Panc1 (cell line): ENCODE measurements at regions not wholly inside any gene's neighbourhood (a gene's known extent, or its start where the extent isn't known, plus 50 kb on each side); places are given as distances from the start of the nearest gene placed in this dataset.

Experiments
- POLR2AphosphoS5 ChIP-seq: IDR thresholded peaks from 2 replicates; pipeline ENCODE4 v1.6.1; 2012; ENCODE audit warnings: mild to moderate bottlenecking, low read depth, low read length, moderate library complexity
- TF ChIP-seq, protein P1 (sequence below): fragments of 450-650 bp; IDR thresholded peaks from 2 replicates; pipeline ENCODE4 v1.5.1; 2017; ENCODE audit warnings: mild to moderate bottlenecking

GRCh38 chr4:177185151-177185550 is 124.5 kb upstream of the NEIL3 start:
- TF ChIP-seq, protein P1, sequence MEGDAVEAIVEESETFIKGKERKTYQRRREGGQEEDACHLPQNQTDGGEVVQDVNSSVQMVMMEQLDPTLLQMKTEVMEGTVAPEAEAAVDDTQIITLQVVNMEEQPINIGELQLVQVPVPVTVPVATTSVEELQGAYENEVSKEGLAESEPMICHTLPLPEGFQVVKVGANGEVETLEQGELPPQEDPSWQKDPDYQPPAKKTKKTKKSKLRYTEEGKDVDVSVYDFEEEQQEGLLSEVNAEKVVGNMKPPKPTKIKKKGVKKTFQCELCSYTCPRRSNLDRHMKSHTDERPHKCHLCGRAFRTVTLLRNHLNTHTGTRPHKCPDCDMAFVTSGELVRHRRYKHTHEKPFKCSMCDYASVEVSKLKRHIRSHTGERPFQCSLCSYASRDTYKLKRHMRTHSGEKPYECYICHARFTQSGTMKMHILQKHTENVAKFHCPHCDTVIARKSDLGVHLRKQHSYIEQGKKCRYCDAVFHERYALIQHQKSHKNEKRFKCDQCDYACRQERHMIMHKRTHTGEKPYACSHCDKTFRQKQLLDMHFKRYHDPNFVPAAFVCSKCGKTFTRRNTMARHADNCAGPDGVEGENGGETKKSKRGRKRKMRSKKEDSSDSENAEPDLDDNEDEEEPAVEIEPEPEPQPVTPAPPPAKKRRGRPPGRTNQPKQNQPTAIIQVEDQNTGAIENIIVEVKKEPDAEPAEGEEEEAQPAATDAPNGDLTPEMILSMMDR: no peak
- TF ChIP-seq POLR2AphosphoS5: no peak
